ENCODE measurements at regions not wholly inside any gene's neighbourhood (a gene's known extent, or its start where the extent isn't known, plus 50 kb on each side); places are given as distances from the start of the nearest gene placed in this dataset.

DNA sequence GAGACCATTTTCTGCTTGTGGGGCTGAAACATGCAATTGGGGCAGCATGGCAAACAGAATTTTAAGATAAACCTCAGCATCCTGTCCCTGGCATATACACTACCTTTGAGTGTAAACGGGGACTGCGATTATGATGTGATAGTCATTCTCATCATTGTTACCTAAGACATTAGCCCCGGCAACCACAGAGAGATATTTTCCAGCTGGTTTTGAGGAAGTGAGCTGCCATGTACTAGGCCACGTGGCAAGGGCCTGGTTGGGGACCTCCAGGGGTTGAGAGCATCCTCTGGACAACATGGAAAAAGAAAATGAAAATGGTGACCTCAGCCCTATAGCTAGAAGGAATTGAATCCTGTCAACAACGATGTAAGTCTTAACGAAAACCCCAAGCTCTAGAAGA lies 623.6 kb upstream of the CDH18 start:
- no peak for DNase-seq

GRCh38 chr5:20610681-20611080 lies 622.7 kb upstream of the CDH18 start:
- peak; percentile 29 for DNase-seq

DNA sequence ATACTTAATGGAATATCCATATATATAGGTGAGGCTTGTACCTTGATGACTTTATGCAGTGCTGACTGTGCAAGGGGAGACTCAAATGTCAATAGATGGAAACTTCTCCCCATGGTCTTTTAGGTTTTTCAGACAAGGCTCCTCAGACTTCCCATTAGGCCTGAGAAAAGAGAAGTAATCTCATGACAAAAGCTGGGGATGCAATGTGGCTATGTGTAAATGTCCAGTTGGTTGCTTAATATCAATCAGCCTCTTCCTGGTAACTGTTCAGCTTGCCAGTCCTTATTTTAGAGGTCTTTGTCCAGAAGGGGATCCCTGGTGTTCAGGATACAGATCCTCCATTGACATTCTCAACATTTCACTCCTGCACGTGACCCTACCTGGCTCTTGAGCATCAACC lies 621.1 kb upstream of the CDH18 start:
- no peak for DNase-seq

GRCh38 chr5:20608567-20608966 lies 620.6 kb upstream of the CDH18 start:
- DNase-seq: no peak

DNA sequence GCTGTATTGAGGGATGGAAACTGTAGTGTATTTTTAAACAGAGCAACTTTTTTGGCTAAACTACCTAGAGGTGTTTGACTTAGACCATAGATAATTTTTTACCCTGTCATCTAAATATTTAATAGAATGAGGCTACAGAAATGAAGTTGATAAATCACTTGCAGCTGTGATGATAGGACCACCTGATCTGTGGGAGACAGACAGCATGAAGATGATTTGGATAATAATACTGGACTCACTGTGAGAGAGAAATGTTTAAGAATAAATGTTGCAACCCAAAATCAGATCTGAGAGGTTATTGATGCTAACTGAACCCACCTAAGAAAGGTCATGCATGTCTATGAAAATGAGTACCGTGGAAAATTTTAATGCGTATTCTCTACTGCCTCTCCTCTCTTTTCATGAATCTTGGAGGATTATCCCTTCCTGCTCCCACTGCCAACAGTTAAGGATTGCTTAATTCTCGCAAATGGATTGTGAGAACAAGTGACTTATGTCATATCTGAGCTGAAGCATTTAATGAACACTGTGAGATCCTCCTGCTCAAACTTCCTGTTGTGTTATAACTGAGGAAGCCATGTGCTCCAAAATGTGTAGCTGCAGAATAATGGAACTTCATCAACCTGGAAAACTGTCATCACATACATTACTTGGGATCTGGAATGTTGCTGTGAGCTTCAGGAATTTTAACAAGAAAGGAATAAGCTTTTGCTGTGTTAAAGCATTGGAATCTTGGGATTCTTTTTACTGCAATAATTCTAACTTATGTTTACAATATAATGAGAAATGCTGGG lies 617.9 kb upstream of the CDH18 start:
- DNase-seq: no peak

DNA sequence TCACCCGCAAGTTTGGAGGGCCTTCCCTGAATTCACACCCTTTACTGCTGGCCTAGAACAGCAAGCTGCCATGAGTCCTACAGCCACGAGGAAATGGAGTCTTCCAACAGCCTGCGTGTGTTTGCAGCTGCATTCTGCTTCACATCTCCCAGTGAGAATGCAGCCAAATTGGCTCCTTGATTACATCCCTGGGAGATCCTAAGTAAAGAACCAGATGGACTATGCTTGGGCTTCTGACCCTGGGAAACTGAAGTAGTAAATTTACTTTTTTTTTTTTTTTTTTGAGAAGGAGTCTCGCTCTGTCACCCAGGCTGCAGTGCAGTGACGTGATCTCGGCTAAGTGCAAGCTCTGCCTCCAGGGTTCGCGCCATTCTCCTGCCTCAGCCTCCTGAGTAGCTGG lies 617.0 kb upstream of the CDH18 start:
- peak; percentile 42 for DNase-seq

DNA sequence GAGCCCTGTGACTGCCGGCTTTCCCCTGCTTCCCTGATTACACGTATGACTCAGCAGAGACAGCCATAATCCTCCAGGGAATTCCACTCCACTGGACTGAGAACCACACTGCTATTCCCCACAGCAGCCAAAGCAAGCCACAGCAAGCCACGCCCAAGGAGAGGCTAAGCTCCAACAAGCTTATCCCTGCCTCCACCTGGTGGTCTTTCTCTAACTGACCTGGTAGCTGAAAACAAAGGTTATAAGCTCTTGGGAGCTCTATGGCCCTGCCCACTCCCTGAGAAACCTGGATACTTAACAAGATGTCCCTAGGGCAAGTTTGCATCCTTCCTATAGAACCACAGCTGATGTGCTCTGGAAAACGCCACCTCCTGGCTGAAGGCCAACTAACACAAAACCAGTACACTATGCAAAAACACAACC lies 613.7 kb upstream of the CDH18 start:
- peak; percentile 44 for DNase-seq

DNA sequence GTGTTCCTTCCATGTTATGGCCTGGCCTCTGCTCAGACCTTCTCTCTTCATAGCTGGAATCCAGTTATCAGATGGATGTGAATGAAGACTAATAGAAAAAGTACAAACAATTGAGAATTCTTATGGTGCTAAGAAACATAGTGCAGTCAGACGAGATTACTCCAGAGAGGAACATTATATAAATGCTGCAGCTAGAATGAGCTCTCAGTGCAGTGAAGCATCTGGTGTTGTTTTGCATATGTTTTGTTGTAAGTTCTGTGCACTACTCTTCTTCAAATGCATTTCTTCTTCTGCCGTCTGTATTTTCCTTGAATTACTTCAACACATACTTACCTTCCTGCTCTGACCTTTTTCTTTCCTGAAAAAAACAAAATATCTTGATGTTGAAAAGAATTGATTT lies 602.4 kb upstream of the CDH18 start:
- no peak for DNase-seq

- DNase-seq: no peak
Observed at GRCh38 chr5:20575571-20575970, 587.6 kb upstream of the CDH18 start.

- DNase-seq: no peak
Observed at GRCh38 chr5:20574576-20574975, 586.6 kb upstream of the CDH18 start.

DNA sequence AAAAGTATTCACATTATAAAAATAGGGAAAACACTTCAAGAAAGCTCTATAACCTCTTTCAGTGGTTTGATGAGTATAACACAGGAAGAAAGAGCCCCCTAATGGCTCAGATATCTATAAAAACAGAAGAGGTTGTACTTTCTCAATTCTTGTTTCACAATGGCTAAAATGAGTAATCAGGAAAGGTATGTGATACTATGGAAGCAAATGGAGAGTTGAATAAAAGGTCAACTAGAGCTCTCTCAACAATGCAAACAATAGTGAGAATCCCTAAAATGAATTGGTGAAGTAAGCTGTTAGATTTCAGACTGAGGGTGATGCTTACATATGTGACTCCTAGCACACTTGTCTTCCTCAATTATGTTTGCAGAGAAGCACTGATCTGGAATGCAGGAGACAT lies 584.6 kb upstream of the CDH18 start:
- DNase-seq: peak; percentile 47

GRCh38 chr5:20570486-20570885 lies 582.5 kb upstream of the CDH18 start:
- peak; percentile 19 for DNase-seq

DNA sequence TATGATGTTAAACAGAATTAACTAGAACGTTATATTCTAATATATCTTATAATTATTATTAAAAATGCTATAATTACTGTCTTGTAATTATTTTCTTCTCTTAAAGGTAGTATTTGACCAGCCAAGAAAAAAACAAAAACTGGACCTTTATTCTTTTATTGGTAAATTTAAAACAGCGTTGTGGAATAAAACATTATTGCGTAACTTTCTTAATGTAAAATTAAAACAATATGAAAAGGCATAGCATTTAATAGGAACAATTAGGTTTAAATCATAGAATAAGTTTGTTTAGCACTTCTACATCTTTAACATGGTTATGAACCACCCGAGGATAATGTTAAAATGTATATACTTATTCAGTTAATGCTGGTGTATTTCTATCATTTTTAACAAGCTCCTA lies 574.5 kb upstream of the CDH18 start:
- no peak for DNase-seq

DNA sequence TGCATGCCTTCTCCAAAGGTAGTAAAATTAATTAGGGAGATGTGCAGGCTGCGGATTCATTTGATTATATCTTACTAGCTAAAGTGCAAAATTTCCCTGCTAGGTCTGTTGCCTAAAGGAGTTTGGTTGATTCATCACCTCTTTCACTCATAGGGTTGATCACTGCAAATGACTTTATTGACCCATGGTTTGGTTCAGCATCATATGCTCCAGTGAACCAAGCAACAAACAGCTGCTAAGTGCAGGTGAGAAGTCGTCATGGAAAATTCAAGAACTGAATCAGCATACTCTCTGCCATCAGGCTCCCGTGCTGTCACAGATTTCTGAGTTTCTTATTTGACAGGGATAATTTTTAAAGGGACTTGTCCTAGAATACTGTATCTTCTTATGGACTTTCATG lies 571.8 kb upstream of the CDH18 start:
- DNase-seq: peak; percentile 67

- DNase-seq: no peak
Observed at GRCh38 chr5:20556115-20556763, 568.2 kb upstream of the CDH18 start.

DNA sequence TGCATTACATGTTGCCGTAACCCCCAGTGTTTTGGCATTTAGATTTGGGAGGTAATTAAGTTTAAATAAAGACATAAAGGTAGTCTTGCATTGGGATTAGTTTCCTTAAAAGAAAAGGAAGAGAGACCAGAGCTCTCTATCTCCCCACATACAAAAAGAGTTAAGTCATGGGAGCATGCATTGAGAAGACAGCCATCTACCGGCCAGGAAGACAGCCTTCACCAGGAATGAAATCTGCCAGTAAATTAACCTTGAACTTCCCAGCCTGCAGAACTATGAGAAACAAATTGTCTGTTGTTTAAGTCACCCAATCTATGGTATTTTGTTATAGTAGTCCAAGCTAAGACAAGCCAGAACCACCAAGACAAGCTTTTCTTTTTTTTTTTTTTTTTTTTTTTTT lies 567.0 kb upstream of the CDH18 start:
- DNase-seq: no peak

DNA sequence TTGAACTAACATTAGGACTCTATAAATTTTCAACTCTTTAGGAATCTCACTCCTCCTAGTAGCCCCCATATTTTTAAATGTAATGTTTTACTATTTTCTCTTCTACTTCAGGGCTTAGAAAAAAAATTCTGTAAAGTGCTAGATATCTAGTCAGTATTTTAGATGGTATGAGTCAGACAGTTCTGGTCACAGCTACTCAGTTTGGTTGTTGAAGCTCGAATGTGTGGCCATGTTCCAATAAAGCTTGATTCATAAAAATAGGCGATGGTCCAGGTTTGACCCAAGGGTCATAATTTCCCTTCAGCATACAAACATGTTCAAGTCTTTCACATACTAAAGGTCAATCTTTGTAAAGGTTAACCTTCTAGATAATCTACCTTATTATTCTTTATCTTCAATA lies 566.0 kb upstream of the CDH18 start:
- DNase-seq: no peak

DNA sequence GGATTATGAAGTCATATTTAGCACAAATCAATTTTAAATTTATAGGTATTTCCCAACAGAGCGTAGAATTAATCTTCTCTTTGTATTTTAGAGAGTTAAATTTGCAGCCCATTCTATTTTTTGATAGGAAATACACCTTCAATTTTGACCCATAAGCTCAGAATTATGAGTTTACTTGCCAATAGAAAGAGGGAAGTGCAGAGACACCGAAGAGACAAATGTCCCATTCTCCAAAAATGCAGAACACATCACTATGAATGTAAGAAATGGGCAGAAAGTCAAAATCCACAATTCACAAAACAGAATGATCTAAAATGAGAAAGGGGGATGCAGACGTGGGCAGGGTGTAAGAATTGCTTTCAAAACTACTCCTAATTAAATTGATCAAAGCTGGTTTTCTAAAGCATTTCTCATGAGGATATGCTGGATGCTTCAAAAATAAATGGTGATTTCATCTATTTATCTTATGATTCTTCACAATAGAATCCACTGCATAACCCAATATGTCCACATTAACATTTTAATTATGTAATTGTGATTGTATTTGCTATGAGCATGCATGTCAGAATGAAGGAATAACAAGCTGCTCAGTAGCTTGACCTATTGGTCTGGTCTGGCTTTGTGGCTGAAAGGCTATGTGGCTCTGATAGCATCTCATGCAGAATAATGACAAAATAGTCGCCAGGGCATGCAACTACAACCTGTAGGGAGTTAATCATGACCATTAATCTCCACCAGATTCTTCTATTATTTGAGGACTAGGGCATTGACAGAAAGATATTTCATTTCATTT lies 550.1 kb upstream of the CDH18 start:
- no peak for DNase-seq

DNA sequence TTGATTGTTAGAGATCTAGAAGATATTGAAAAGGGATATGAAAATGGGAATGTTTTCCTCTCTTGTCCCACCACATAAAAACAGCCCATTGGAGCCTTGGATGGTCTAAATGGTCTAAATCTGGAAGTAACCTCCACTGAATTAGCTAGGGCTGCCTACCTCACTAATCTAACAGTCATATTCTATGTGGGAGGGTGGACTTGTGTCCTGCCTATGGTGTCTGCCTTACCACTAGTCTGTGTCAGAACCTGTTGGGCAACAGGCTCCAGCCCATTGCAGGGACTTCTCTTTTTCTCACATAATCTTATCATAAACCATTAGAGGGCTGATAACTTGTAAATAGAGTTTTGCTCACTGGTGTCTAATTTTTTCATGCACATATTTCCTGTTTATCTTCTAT lies 548.8 kb upstream of the CDH18 start:
- no peak for DNase-seq

- no peak for DNase-seq
Observed at GRCh38 chr5:20536341-20536740, 548.3 kb upstream of the CDH18 start.

DNA sequence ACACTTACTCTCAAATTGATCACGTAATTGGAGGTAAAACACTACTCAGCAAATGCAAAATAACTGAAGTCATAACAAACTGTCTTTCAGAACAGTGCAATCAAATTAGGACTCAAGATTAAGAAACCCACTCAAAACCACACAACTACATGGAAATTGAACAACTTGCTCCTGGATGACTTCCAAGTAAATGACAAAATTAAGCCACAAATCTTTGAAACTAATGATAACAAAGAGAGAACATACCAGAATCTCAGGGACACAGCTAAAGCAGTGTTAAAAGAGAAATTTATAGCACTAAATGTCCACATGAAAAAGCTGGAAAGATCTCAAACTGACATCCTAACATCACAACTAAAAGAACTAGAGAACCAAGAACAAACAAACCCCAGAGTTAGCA lies 540.5 kb upstream of the CDH18 start:
- no peak for DNase-seq

GRCh38 chr5:20524991-20525529 lies 537.1 kb upstream of the CDH18 start:
- DNase-seq: no peak

DNA sequence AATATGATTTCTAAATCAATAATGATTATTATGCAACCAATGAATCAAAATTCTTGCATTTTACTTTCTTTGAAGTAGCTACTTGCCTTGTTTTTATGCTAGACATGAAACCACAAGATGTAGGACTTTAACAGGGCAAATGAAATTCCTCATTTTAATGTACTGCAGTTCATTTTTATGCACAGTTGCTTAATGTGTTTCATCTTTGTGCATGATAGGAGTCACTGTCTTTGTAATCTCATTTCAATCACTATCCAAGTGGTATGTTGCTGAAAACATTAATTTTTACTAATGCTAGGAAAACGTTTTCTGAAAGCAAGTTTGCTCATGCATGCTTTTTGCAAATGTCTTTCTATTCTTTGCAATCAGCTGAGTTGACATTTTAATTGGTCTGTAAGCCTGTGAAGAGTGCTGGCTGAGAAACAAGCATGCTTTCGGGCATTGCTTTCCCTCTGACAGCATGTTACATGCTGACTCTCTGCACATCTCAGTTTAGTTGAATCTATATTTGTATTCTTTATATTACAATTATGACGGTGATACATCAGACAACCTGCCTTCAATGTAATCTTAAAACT lies 535.0 kb upstream of the CDH18 start:
- no peak for DNase-seq

Data from NCI-H2171 treated with DMSO at 0.1 percent for 48 hours (cell line).